ENCODE measurements at regions not wholly inside any gene's neighbourhood (a gene's known extent, or its start where the extent isn't known, plus 50 kb on each side); places are given as distances from the start of the nearest gene placed in this dataset.

- no peak for TF ChIP-seq ATF3 (IDR thresholded peaks at IDR 0.05)
- no peak for TF ChIP-seq ATF3 (CRISPR knock-in tag; conservative IDR thresholded peaks at IDR 0.05)
- TF ChIP-seq ZKSCAN8 (CRISPR knock-in tag; IDR thresholded peaks at IDR 0.05) = no peak
- TF ChIP-seq GATAD2B (IDR thresholded peaks at IDR 0.05; ENCODE audit: borderline replicate concordance) = no peak
- TF ChIP-seq ZBED1 (IDR thresholded peaks at IDR 0.05) = no peak
Measured at GRCh38 chr1:38500352-38500751, 359.2 kb downstream of the RRAGC start (continued).

GRCh38 chr1:38498686-38499085, 360.9 kb downstream of the RRAGC start:
- CTCF ChIA-PET (ENCODE audit: low intra/inter-chr PET ratio) = no interaction called here
- intact Hi-C loops (cut with micrococcal nuclease) (loop anchor here (5.0 kb wide), 1 partner anchor 89 kb away; no protein-coding TSS in a partner anchor), in situ Hi-C loops (cut with MboI) (no loop called here)
- no peak for FAIRE-seq
- Histone ChIP-seq H3K4me3 (no peak overlapping the region), H4K20me1 (replicated peaks; ENCODE audit: control insufficient read depth, insufficient read depth, low read length) (no peaks in the 10 kb centered on the region), H3K36me3 (ENCODE audit: control insufficient read depth, insufficient read depth, low read length) (no peaks in the 10 kb centered on the region), H3K79me2 (ENCODE audit: control insufficient read depth, insufficient read depth, low read length) (no peaks in the 10 kb centered on the region), H2AFZ (ENCODE audit: low read depth, low read length) (no peak overlapping the region), H3K9ac (ENCODE audit: insufficient read depth in 1 of 2, low read depth in 2 of 2, low read length in 2 of 2) (no peak overlapping the region), H3K27ac (ENCODE audit: extremely low read depth, low read depth, low read length) (no peak overlapping the region), H3K27me3 (ENCODE audit: control insufficient read depth in 2 of 2, insufficient read depth in 2 of 2, low read length in 2 of 2) (peaks cover 0 to 3% of the 10 kb centered on the region in 2 experiments; a peak in 4 of 5 replicates), H3K4me2 (ENCODE audit: insufficient read depth, low read length) (no peak overlapping the region), H3K9me3 (replicated peaks; ENCODE audit: control insufficient read depth, insufficient read depth, low read depth, low read length) (no peaks in the 10 kb centered on the region), H3K9me1 (ENCODE audit: control insufficient read depth, insufficient read depth, low read length) (no peaks in the 10 kb centered on the region), H3K4me1 (replicated peaks in 1 of 2; ENCODE audit: control insufficient read depth in 2 of 2, insufficient read depth in 2 of 2, low read length in 2 of 2) (no peaks in the 10 kb centered on the region)
- BruUV-seq (replicated peaks) = no TSS peak
- ATAC-seq = no peak
- POLR2A ChIA-PET = interaction anchor here (1.2 to 1.8 kb wide), 2 partner anchors 11 to 16 kb away, joined by 3 to 8 read pairs; no protein-coding TSS in a partner anchor
- WGBS (ENCODE audit: insufficient coverage, low coverage, missing lambda C conversion rate) = 32% methylated on average over 7 of the region's 7 CpGs
- no peak for DNase-seq (ENCODE audit: extremely low read depth in 1 of 4, low spot score in 3 of 4)
- TF ChIP-seq TSC22D4 (tag; IDR thresholded peaks at IDR 0.05) (no peak), GTF2F1 (IDR thresholded peaks at IDR 0.05; ENCODE audit: low read depth, low read length) (no peak), THAP12 (CRISPR knock-in tag; IDR thresholded peaks at IDR 0.05) (no peak), ZNF212 (CRISPR knock-in tag; IDR thresholded peaks at IDR 0.05) (no peak)

All from K562 (cell line).